ENCODE measurements at regions not wholly inside any gene's neighbourhood (a gene's known extent, or its start where the extent isn't known, plus 50 kb on each side); places are given as distances from the start of the nearest gene placed in this dataset.
A peak's percentile ranks its signal among the peaks of the same experiment; 100 is the strongest.

DNA sequence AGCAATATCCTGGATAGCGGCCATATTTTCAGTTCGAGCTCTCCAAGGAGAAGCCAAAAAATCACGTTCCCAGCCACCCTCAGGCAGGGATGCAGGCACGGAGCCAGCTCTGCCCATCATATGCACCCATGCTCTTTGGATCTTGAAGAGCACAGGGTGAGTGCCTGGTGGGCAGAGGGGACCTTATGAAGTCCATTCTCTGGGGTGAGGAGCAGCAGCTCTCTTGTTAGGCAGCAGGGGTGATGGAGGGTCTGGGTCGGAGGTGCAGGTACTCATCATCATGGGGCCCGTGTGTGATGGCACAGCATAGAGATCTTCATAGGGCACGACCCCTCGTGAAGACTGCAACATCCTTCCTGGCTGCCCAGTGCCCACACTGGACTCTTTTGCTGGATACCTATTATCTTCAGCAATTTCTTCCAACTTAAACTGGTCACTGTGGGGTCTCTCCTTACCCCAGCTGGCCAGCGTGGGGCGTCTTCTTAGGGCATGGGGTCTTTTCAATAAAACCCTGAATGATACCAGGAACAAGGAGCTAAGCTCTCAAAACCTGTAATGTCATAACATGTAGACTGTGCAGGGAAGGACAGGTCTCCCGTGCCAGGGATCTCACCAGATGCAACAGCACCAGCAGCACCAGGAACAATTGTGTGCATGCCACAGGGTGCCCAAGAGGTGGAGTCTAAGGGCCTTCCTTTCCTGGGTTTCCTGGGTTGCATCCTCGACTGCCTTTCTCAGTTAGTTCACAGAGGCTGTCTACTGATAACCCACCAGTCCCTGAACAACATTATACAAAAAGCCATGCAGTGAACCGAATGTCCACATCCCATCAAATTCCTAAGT is 165.0 kb downstream of the TENT4A start:
- Mint-ChIP-seq H3K4me1 (no peaks in the 10 kb centered on the region), H3K36me3 (ENCODE audit: low read depth) (no peaks in the 10 kb centered on the region), H3K27me3 (ENCODE audit: low read depth) (peaks cover 11% of the 10 kb centered on the region), H3K4me3 (no peak overlapping the region), H3K9me3 (peaks cover 3% of the 10 kb centered on the region), H3K27ac (no peak overlapping the region)
- TF ChIP-seq, protein P1, sequence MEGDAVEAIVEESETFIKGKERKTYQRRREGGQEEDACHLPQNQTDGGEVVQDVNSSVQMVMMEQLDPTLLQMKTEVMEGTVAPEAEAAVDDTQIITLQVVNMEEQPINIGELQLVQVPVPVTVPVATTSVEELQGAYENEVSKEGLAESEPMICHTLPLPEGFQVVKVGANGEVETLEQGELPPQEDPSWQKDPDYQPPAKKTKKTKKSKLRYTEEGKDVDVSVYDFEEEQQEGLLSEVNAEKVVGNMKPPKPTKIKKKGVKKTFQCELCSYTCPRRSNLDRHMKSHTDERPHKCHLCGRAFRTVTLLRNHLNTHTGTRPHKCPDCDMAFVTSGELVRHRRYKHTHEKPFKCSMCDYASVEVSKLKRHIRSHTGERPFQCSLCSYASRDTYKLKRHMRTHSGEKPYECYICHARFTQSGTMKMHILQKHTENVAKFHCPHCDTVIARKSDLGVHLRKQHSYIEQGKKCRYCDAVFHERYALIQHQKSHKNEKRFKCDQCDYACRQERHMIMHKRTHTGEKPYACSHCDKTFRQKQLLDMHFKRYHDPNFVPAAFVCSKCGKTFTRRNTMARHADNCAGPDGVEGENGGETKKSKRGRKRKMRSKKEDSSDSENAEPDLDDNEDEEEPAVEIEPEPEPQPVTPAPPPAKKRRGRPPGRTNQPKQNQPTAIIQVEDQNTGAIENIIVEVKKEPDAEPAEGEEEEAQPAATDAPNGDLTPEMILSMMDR (IDR thresholded peaks at IDR 0.05; ENCODE audit: unreplicated experiment in 3 of 3), result no peak

DNA sequence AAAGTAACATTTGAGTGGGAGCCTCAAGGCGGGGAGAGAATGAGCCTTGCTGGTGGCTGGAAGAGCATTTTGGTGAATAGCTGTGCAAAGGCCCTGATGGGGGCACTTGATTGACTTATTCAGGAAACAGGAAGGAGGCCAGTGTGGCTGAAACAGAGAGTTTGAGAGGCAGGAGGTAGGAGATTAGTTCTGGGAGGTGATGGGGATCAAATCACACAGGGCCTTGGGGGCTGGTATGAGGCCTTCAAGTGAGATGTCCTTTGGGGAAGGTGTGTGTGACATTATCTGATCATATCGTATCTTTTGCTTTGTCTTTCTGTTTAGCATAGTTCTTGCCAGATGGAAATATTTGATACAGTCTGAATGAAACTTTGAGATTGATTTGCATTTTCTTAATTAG is 172.3 kb downstream of the TENT4A start:
- H3K27me3 Mint-ChIP-seq (ENCODE audit: low read depth), result peaks cover 11% of the 10 kb centered on the region
- peaks cover 18% of the 10 kb centered on the region for H3K9me3 Mint-ChIP-seq
- H3K4me3 Mint-ChIP-seq, result no peak overlapping the region
- H3K4me1 Mint-ChIP-seq, result no peaks in the 10 kb centered on the region
- H3K27ac Mint-ChIP-seq, result no peak overlapping the region
- TF ChIP-seq, protein P1 (IDR thresholded peaks at IDR 0.05; ENCODE audit: unreplicated experiment in 3 of 3), result no peak
- H3K36me3 Mint-ChIP-seq (ENCODE audit: low read depth), result no peaks in the 10 kb centered on the region

DNA sequence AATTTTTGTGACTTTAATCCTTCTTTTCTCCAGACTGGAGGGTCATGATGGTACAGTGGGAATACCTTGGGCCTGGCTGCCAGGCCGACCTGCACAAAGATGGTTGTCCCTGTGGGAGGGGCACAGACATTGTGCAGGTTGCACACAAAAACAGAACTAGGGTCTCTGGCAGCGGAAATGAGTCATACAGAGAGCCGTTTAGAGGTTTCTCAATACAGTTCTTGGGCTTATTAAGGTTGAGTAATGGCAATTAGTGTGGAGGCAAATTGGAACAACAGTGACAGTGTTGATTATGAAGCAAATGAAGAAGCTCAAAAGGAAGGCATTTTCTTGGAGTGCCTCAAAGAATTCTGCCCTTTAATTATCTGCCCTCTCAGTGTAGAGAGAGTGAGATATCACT is 173.6 kb downstream of the TENT4A start:
- H3K27me3 Mint-ChIP-seq (ENCODE audit: low read depth), result peaks cover 11% of the 10 kb centered on the region
- no peak overlapping the region for H3K27ac Mint-ChIP-seq
- no peak overlapping the region for H3K4me3 Mint-ChIP-seq
- H3K36me3 Mint-ChIP-seq (ENCODE audit: low read depth), result no peaks in the 10 kb centered on the region
- no peaks in the 10 kb centered on the region for H3K4me1 Mint-ChIP-seq
- peaks cover 20% of the 10 kb centered on the region for H3K9me3 Mint-ChIP-seq
- TF ChIP-seq, protein P1 (IDR thresholded peaks at IDR 0.05; ENCODE audit: unreplicated experiment in 3 of 3), result no peak

DNA sequence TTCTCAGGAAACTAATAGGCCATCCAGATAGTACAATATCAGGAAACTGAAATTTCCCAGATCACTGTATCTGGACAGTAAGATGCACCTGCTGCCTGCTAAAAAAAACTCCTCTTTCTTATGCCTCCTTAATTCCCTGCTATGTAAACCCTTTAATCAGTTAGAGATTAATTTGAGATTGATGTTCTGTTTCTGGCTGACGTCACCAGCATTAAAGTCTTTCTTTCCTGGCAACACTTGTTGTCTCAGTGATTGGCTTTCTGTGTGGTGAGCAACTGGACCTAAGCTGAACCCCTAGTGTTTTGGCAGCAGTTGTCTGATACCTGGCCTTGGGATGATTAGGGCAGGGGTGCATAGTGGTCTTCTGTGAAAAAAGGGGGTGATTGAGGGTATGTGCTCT is 175.8 kb downstream of the TENT4A start:
- no peaks in the 10 kb centered on the region for H3K36me3 Mint-ChIP-seq (ENCODE audit: low read depth)

DNA sequence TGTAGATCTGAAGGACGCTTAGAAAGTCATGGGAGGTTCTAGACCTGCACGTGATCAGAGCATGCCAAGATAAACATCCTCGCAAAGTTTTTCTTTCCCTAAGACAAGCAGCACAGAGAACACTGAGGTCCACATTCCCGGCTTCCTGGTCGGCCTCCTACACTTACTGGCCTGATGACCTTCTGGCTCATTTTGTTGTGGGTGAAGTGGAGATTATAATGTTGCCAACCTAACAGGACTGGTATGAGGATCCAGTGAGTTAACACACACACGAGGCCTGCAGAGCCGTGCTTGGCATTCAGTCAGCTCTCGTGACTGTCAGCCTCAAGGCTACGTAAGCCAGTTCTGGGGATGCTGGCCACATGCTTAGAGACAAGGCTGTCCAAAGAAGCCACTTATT is 186.0 kb downstream of the TENT4A start:
- Mint-ChIP-seq H3K27ac (peak overlapping the region in 1 of 3 experiments; percentile 37), H3K36me3 (ENCODE audit: low read depth) (no peaks in the 10 kb centered on the region), H3K9me3 (peaks cover 8% of the 10 kb centered on the region), H3K4me1 (peaks cover 8% of the 10 kb centered on the region), H3K27me3 (ENCODE audit: low read depth) (peaks cover 6% of the 10 kb centered on the region), H3K4me3 (no peak overlapping the region)
- TF ChIP-seq, protein P1 (IDR thresholded peaks at IDR 0.05; ENCODE audit: unreplicated experiment in 3 of 3), result no peak

More for the DNA sequence above, 175.8 kb downstream of the TENT4A start:
- Mint-ChIP-seq H3K4me1 (no peaks in the 10 kb centered on the region), H3K9me3 (peaks cover 20% of the 10 kb centered on the region), H3K27ac (no peak overlapping the region), H3K27me3 (ENCODE audit: low read depth) (peaks cover 11% of the 10 kb centered on the region), H3K4me3 (no peak overlapping the region)
- TF ChIP-seq, protein P1 (IDR thresholded peaks at IDR 0.05; ENCODE audit: unreplicated experiment in 3 of 3), result no peak

Data from nephron (organoid).